ENCODE measurements at regions not wholly inside any gene's neighbourhood (a gene's known extent, or its start where the extent isn't known, plus 50 kb on each side); places are given as distances from the start of the nearest gene placed in this dataset.
"Not testable (repeated sequence)": the region's sequence is repeated elsewhere in the genome, so short reads cannot be mapped to it uniquely, and the experiment has no call there.

GRCh38 chr9:71282116-71282515 is 160.7 kb upstream of the TRPM3 start:
- TF ChIP-seq CTCF (IDR thresholded peaks at IDR 0.05; ENCODE audit: insufficient read depth, low read depth, low read length); EZH2 (IDR thresholded peaks at IDR 0.05; ENCODE audit: insufficient read depth, low read length): not testable (repeated sequence)
